NCI-H1436 treated with DMSO at 0.1 percent for 48 hours (cell line): ENCODE measurements at regions not wholly inside any gene's neighbourhood (a gene's known extent, or its start where the extent isn't known, plus 50 kb on each side); places are given as distances from the start of the nearest gene placed in this dataset.

Experiments
- DNase-seq: peaks from one replicate; lab custom pipeline; 2025; lab: John Stamatoyannopoulos, UW

DNA sequence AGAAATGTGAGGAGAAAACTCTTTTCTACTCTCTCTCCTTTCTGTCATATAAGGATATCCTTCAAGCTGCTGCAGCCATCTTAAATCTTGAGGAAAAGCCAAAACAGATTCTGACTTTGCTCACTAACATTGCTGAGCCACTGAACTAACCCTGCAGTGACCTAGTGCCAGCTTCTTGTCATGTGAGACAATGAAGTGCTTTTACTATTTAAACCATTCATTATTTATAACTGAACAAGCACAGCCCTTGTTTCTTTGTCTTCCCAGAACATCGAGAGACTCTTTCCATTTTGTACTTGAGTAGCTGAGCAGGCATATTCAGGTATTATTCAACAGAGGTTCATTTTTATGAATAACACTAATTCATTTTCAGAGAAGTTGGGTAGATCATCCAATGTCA lies 455.0 kb upstream of the TMPO start:
- DNase-seq = no peak

DNA sequence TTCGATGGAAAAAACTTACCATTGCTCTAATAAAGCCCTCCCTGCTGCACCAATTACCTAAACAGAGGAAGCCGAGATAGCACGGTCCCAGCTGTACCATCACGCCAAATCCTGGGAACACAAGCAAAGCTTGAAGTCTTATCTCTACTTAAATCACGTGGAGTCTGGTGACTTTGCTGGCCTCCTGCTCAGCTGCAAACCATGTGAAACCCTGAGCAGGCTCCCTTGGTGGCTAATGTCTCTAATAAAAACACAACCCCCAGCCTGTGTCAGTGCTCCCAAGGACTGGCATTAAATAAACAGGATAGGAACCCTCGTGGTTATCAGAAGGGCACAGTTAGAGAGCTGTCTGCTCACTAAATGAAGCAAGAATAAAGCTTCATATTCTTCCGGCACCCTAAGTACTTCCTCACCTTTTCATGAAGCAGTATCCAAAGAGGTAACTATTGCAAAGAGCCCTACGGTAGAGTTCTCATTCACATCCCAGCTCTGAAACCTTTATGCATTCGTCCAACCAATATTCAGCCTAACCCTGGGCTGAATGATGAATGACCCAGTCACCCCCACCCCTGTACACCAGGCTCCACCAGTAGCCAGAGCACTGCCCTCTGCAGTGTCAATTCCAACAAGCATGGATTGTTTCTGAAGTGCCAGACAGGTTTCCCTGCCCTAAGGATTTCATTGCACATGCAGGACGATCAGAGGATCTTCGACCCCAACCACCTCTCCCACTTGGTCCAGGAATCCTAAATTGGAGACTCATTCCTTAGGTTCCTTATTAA lies 452.7 kb upstream of the TMPO start:
- no peak for DNase-seq

DNA sequence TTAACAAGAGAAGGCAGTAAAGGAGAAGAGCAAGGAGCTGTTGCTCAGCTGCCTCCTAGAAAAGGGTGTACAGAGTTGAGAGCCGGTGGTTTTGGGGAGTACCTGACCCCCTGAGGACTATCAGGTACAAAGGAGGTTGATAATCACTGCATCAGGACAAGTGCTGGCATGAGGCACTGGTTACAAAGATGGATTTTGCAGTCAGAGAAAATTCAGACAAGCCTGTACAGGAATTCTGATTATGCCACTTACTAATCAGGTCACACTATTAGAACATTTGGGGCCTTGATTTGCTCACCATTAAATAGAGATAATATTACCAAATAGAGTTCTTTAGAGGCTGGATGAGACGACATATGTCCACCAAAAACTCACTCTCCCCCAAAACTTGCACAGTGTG lies 450.9 kb upstream of the TMPO start:
- no peak for DNase-seq

DNA sequence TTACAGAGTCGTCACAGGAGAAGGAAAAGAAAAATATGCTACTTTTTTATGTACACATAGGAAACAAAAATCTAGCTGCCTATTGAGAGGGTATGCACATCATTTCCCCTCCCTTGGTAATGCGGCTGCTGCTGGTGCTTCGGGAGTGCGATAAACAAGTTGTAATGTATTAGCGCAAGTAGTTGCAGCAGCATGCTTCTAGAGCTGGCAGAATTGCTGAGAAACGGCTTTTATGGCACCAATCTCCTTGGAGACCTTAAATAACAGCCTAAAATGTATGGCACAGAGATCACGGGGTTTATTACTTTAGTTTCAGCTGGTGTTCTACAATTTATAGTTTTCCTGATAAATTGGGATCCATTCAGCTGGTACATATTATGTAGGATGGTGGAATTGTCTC lies 447.6 kb upstream of the TMPO start:
- no peak for DNase-seq

DNA sequence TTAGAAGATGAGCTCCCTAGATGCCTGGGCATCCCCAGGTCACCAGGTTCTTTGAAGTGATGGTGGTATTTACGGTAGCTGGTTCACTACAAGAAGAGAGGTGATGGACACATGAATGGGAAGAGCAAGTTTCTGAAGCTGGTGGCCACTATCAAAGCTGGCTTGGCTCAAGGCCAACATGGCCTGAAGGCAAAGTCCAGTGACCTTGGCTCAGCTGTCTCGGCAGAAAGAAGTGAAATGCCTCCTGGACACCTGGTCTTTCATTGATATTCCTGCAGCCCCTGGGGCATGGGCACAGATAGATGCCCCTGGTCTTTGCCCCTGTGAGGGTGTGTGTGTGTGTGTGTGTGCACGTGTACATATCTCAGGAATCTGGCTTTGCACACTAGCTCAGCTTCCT lies 441.8 kb upstream of the TMPO start:
- DNase-seq = no peak

DNA sequence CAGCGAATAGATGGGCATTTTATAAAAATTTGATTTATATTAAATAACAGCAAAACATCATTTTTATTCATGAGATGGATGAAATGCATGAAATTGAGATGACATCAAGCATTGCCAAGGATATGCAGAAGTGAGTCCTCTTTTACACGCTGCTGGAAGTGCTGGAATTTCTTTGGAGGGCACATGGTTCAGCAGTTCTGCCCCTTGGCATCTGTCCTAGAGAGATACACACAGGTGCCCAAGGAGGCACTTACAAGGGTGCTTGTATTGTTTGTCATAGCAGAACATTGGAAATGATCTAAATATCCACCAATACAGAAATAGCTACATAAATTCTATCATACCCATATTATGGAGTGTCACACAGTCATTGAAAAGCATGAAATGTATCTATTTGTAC lies 441.1 kb upstream of the TMPO start:
- DNase-seq = no peak

DNA sequence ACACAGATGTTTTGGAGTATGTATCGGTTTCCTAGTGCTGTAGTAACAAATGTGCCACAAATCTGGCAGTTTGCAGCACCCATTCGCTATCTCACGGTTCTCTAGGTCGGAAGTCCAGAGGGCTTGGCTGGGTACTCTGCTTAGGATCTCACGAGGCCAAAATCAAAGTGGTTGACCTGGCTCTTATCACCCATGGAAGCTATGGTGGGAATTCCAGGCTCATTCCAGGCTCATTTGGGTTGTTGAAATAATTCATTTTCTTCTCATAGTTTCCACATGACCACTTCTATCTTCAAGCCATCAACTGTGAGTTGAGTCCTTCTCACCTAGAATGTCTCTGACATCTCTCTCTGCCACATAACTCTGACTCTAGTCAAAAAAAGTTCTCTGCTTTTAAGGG lies 431.0 kb upstream of the TMPO start:
- no peak for DNase-seq

DNA sequence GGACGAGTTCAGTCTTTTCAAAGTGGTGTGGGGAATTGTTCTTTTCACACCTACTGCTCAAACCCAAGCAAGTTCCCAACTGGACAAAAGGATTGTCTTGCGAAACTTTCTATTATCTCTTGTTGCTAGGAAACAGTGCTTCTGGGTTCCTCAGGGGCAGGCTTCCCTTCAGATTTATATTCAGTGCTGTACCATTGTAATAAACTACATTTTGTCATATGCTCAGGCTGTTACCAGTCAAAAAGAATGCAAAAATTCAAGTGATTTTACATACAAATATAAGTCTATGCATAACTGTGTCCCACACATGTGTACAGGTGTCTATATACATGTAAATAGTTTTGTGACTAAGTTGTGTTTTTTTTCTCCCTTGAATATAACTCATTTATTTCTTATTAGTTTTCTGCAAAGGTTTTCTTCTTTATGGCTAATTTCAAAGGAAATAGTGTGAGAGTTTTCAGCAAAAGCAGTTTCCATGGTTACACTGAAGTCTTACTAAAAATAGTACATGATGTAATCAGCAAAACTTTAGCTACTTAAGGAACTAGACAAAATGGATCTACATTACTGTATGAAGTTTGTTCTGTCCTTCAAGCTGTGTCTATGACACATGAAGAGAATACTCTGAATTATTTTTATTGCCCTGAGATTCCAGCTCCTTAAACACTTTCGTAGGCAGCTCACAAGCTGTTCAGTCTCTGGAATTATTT lies 430.2 kb upstream of the TMPO start:
- no peak for DNase-seq

DNA sequence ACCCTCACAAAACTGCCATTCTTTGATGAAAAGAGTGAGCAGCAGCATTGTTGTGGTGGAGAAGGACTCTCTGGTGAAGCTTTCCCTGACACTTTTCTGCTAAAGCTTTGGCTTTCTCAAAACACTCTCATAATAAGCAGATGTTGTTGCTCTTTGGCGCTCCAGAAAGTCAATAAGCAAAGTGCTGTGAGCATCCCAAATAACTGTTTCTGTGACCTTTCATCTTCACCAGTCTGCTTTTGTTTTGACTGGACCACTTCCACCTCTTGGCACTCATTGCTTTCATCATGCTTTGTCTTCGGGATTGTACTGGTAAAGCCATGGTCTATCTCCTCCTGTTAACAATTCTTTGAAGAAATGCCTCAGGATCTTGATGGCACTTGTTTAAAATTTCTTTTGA lies 424.7 kb upstream of the TMPO start:
- DNase-seq = no peak

DNA sequence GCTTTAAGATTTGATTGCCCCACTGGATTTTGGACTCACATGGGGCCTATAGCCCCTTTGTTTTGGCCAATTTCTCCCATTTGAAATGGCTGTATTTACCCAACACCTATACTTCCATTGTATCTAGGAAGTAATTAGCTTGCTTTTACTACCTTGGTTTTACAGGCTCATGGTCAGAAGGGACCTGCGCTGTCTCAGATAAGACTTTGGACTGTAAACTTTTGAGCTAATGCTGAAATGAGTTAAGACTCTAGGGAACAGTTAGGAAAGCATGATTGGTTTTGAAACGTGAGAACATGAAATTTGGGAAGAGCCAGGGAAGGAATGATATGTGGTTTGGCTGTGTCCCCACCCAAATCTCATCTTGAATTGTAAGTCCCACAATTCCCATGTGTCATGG lies 419.0 kb upstream of the TMPO start:
- no peak for DNase-seq

DNA sequence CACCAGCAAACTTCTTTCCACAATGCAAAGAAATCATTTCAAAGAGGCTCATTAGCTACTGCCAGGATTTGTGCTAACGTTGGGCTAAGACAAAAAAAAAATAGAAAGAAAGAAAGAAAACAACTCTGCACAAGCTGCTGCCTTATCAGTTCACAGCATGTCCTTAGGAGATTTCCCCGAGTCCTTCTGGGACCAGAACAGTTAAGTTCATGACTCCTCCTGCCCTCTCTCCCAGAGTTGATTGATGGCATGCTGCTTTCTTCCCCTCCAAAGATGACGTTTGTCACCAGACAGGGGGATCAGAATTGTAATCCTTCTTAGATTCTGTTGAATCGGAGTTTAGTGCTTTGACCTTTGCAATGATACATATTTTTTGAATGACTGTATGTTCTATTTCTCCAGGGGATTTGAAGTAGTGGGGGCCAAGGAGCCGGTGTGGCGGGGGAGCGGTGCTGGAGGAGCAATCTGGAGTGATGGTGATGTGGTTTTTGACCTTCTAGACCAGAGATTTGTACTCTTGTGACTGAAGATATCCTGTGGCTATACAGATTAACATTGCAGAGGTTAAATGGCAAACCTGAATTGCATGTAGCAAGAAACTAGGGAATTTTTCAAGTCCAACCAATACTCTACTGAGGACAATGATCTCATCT lies 409.2 kb upstream of the TMPO start:
- DNase-seq = no peak

DNA sequence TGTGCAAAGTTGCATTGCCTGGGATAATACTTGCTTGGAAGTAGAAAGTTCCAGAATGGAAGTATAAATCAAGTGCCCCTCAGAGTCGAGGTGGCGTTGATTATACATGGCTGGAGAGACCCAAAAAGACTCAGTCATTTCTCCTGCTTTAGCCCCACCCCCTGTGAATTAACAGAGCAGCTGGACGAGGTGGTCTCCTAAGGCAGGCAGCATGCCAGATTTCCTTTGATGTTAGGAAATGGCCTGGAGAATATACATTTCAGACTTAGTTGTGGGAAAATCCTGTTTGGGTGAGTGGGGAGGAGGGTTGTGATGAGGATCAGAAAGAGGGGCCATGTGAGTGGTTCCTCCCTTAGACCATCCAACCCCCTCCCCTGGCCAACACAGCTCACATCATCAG lies 406.1 kb upstream of the TMPO start:
- no peak for DNase-seq

DNA sequence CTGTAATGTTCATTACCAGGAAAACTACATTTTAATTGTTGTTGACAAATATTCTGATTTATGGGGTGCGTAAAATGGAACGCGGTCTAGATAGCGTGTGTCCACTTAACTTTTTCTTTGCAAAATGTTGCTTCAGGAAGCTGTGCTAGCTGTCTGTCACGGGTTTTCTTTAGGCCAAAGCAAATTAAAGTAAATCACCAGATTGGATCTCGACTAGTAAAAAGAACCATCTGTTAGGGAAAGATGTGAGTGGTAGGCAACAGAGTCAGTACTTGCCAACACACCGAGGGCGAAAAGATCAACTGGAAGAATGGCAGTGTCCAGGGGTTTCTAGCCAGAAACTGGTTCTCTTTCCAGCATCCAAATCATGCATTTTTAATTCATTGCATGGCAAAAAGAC lies 404.9 kb upstream of the TMPO start:
- no peak for DNase-seq

DNA sequence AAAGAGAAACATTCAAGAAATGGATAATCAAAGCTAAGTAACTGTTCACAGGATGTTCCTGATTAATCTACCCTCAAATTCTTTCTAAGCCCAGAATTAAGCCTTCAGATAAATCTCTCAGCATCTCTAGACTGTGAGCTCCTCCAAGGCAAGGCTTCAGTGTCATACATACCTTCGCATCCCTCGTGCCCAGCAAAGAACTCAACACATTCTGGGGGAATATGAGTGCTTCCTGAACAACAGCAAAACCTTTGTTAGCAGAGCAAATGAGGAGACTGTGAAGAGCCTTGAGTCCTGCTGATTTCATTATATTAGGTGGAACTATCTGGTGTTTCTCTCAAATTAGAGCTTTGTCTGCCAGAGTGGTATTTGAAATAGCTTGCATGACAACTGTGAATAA lies 401.8 kb upstream of the TMPO start:
- no peak for DNase-seq

DNA sequence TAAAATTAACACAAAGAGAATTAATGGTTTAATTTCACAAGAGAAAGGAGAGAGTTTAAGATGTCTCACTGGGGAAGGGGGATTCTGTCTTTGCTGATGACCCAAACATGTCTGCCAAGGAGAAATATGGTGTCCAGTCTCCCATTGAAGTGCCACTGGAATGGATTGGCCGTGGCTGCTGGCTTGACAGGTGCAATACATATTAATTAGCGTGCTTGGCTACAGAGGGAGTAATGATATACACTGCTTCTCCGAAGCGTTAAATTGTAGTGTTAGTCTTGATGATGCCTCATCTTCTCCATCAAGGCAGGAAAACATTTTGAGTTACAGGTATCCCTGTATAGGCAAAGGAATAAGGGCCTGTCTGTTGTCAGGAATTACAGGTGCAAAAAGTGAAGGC lies 393.4 kb upstream of the TMPO start:
- no peak for DNase-seq

DNA sequence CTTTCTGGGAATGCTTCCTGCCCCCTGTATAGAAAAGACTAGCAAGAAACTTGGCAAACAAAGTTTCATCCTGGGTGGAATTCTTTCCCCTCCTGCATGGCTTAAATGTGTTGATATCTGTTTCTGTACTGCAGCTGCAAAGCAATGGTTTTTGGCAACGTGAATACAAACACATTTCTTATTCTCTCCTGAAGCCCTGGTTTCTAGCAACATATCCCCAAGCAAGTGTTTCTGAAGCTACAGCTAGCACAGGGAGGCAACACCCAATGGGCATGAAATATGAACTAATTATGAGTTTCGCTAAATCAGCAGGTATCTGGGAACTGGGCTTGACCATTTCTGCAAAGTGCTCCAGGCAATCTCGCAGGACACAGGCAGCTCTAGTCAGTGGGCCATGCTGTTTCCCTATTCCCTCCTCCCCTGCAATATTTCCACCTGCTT lies 392.3 kb upstream of the TMPO start:
- DNase-seq = no peak

DNA sequence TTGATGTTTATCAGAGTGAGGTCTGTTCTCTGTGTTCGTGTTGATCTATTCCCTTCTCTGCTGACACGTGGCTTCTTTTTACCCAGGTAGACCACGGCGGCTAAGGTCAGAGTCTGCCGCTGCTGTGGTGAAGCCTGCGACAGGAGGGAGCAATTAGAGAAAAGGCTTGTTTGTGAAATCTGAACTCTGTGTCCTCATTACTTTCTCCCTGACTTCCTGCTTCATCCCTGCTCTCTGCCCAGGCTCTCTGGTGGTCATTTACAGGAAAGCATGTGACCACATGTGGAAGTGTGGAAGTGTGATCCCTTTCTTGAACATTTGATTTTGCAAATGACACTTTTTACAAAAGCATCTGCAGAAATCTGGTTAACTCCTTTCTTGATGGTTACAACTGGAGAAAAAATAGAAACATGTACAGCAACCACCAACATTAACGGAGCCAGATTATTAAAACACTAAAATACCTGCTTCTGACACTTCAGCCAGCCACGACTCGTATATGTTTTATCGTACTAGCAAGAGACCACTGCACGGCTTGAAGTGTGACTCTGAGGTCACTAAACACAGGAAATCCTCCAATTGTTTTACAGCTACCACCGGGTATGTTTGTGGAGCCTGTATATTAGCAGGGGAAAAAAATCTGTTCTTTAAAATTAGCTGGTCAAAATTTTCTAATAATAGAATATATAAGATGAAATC lies 388.6 kb upstream of the TMPO start:
- no peak for DNase-seq

DNA sequence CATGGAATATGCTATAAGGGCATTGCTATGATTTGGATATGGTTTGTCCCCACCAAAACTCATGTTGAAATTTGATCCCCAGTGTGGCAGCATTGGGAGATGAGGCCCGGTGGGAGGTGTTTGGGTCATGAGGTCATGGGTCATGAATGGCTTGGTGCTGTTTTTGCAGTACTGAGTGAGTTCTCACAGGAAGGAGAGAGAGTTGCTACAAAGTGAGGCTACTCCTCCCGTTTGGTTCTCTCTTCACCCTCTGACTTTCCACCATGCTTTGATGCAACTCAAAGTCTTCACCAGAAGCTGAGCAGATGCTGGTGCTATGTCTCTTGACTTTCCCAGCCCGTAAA lies 388.1 kb upstream of the TMPO start:
- no peak for DNase-seq

DNA sequence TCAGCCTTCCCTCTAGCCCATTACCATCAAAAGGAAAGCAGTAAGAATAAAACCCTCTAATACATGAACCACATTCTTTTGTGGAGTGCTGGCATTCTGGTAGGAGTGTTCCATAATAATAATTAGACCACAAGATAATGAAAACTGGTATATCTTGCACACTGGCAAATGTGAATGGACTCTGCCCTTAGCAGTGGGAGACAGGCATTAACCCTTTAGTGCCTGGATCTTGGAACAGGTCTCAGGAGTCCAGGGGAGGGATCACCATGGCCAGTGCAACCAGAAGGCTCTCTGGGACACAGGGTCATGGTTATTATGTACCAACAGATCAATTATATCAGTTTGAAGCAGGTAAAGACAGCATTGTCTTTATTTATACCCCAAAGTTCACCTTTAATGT lies 387.5 kb upstream of the TMPO start:
- no peak for DNase-seq

DNA sequence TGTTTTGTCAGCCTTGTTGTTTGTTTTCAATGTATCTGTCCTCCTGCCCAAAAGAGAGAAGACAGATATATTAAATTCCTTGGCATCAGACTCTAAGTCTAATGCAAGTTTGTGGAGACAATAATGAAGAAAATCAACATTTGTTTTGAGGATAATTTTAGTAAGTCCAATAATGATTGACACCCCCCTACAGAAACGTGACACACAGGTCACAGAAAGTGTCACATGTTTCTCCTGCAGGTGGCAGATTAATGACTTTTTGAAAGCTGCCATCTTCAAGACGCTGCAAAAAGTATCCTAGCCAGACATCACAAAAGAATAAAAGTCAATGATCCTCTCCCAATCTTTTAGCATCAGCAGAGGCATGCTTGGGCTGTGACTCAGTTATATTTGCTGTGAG lies 378.8 kb upstream of the TMPO start:
- no peak for DNase-seq

DNA sequence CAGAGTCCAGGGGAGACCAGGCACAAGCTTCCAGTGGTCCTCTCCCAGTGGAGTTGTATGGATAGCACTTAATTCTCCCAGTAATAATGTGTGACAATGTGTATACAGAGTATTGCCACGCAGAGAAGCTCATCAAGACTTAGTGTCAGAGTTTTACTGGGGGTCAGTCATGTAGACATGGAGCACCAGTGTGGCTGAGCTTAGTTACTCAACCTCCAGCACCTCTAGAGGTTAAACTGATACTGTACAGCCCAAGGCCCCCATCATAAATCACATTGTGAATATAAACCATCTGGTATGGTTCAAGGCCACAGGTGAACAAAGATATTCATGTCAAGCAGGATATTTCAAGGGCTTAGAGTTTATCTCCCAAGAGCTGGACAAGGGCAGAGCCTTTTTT lies 378.1 kb upstream of the TMPO start:
- DNase-seq = no peak

DNA sequence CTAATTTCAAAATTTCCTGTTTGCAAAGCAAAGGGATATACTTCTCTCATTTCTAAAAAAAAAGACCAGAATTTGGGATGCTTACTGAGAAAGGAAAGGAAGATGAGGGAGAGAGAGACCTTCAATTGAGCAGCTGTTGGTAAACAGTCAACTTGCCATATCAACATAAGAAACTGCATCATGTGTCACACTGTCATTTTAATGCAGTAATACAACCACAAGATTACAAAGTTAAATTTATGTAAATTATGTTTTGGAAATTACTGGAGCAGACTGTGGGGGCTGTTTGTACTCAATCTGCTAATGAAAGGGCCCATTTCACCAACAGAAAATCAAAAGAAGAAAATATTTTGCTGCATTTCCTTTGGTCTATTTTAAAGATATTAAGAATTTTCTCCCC lies 370.4 kb upstream of the TMPO start:
- DNase-seq = no peak

DNA sequence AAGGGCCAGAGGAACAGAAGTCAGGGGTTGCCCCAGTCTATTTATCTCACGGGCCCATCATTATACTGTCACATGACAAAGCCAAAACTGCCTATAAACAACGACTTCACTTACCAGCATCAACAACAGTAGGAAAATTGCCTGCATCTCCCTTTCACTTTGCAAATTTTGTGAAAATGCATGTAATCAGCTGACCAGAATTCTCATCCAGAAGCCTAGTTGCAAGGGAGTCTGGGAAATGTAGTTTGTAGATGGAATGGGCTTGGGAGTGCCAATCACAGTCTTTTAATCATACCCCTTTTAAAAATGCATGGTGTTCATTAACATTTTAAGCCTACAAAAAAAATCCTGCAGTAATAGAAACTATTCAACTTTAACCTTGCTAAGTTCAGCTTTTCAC lies 369.3 kb upstream of the TMPO start:
- DNase-seq = no peak
